Naive thymus-derived CD4-positive, alpha-beta T cell (primary cell): ENCODE measurements at regions not wholly inside any gene's neighbourhood (a gene's known extent, or its start where the extent isn't known, plus 50 kb on each side); places are given as distances from the start of the nearest gene placed in this dataset.

Experiments used
- ATAC-seq: fragments of 150-1000 bp; cut with Tn5 transposase; 2 replicates; pipeline ENCODE4 v1.10.0; 2021; ENCODE audit warnings: mild to moderate bottlenecking, moderate library complexity
- CTCF ChIA-PET: fragments of 350-600 bp; sonication (Branson Sonifier 250); formaldehyde crosslinking; loops from one replicate; lab custom pipeline; 2021; ENCODE audit warnings: antibody characterized with exemption; lab: Charles Lee
- POLR2A ChIA-PET: fragments of 350-600 bp; sonication (Branson Sonifier 250); formaldehyde crosslinking; loops from one replicate; lab custom pipeline; 2021; ENCODE audit warnings: antibody characterized with exemption, inconsistent platforms; lab: Charles Lee
- DNase-seq, 9 donors: peaks; one replicate each; pipeline versions ENCODE4 v3.0.0 to v3.0.0-alpha.2; 2020 to 2022; ENCODE audit warnings: mixed read lengths in 1 of 9
- H3K27ac ChIP-seq: one replicate; pipeline ENCODE4 v1.7.0; 2013; ENCODE audit warnings: mild to moderate bottlenecking, low read depth, low read length, moderate library complexity
- H3K27me3 ChIP-seq, 2 donors: one replicate each; pipeline ENCODE4 v1.7.0; 2013; ENCODE audit warnings: low read length in 2 of 2, mild to moderate bottlenecking in 2 of 2, moderate library complexity in 2 of 2; ENCODE audit not compliant: control insufficient read depth in 2 of 2, insufficient read depth in 2 of 2
- H3K36me3 ChIP-seq, 3 experiments: 1 replicate in 2 of 3; 2 replicates in 1 of 3; pipeline ENCODE4 v1.7.0; 2013; ENCODE audit warnings: low read length in 3 of 3, mild to moderate bottlenecking in 3 of 3, moderate library complexity in 1 of 3; ENCODE audit not compliant: insufficient read depth in 3 of 3, control insufficient read depth in 2 of 3
- H3K4me1 ChIP-seq, 2 donors: one replicate each; pipeline ENCODE4 v1.7.0; 2013; ENCODE audit warnings: low read length in 2 of 2, mild to moderate bottlenecking in 2 of 2, moderate library complexity in 1 of 2; ENCODE audit not compliant: control insufficient read depth in 2 of 2, insufficient read depth in 2 of 2
- H3K4me3 ChIP-seq: 2 replicates; pipeline ENCODE4 v1.7.0; 2013; ENCODE audit warnings: mild to moderate bottlenecking, low read length
- H3K9me3 ChIP-seq, 3 experiments: 1 replicate in 2 of 3; 2 replicates in 1 of 3; pipeline ENCODE4 v1.7.0; 2013; ENCODE audit warnings: low read length in 3 of 3; ENCODE audit not compliant: control insufficient read depth in 2 of 3
- H3K27ac Mint-ChIP-seq, 9 donors: one replicate each; pipeline ENCODE4 v1.8.0; 2020 to 2022; ENCODE audit warnings: mixed read lengths in 9 of 9, mild to moderate bottlenecking in 8 of 9, moderate library complexity in 5 of 9, inconsistent platforms in 2 of 9
- H3K27me3 Mint-ChIP-seq, 5 donors: one replicate each; pipeline ENCODE4 v1.8.0; 2021 to 2022; ENCODE audit warnings: mixed read lengths in 5 of 5, mild to moderate bottlenecking in 1 of 5
- H3K36me3 Mint-ChIP-seq, 5 donors: one replicate each; pipeline ENCODE4 v1.8.0; 2020 to 2022; ENCODE audit warnings: mixed read lengths in 5 of 5, mild to moderate bottlenecking in 3 of 5, inconsistent platforms in 1 of 5
- H3K4me1 Mint-ChIP-seq, 7 donors: one replicate each; pipeline ENCODE4 v1.8.0; 2020 to 2022; ENCODE audit warnings: mixed read lengths in 7 of 7, mild to moderate bottlenecking in 3 of 7, inconsistent platforms in 1 of 7
- H3K4me3 Mint-ChIP-seq, 10 donors: one replicate each; pipeline ENCODE4 v1.8.0; 2020 to 2022; ENCODE audit warnings: mild to moderate bottlenecking in 10 of 10, mixed read lengths in 10 of 10, moderate library complexity in 6 of 10, inconsistent platforms in 2 of 10
- H3K9me3 Mint-ChIP-seq, 11 donors: one replicate each; pipeline ENCODE4 v1.8.0; 2020 to 2022; ENCODE audit warnings: mixed read lengths in 11 of 11, mild to moderate bottlenecking in 4 of 11, inconsistent platforms in 1 of 11, moderate library complexity in 1 of 11
- intact Hi-C, 2 donors: fragments of 100-400 bp; cut with micrococcal nuclease; formaldehyde crosslinking; loops; one replicate each; pipeline ENCODE4 v1.15.1; 2023

DNA sequence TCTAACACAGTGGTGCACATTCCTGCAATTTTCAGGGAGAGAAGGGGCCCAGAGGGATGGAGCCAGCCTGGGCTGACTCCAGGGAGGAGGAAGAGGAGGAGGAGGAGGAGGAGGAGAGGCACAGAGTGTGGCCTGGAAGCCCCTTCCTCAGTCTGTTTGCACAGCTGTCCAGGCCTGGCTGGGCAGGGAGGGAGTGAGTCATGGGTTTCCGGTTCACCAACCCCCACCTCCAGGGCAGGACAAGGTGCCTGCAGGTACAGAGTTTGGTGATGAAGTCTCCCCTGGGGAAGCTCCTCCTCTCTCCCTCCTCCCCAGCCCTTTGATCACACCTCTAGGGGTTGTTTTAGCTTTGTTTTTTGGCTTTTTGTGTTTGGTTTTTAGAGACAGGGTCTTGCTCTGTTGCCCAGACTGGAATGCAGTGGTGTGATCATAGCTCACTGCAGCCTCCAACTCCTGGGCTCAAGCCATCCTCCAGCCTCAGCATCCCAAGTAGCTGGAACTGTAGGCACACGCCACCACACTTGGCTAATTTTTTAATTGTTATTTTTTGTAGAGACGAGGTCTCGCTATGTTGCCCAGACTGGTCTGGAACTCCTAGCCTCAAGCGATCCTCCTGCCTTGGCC lies 77.5 kb upstream of the CUX1 start:
- Histone ChIP-seq H3K4me1 (peaks cover 0 to 17% of the 10 kb centered on the region in 2 donors), H3K9me3 (no peaks in the 10 kb centered on the region), H3K36me3 (no peaks in the 10 kb centered on the region), H3K27ac (no peak overlapping the region), H3K27me3 (no peaks in the 10 kb centered on the region), H3K4me3 (no peak overlapping the region)
- H3K27ac Mint-ChIP-seq, result peak overlapping the region in 1 of 9 donors; percentile 2
- intact Hi-C loops, result loop anchor here (5.0 kb wide), 2 partner anchors 53 to 497 kb away; no protein-coding TSS in a partner anchor
- ChIA-PET POLR2A (no interaction called here), CTCF (no interaction called here)
- H3K4me1 Mint-ChIP-seq, result peaks cover 7 to 34% (median 18%) of the 10 kb centered on the region in 7 donors
- DNase-seq, result no peak
- ATAC-seq, result no peak
- no peaks in the 10 kb centered on the region for H3K27me3 Mint-ChIP-seq
- H3K36me3 Mint-ChIP-seq, result no peaks in the 10 kb centered on the region
- no peak overlapping the region for H3K4me3 Mint-ChIP-seq
- no peaks in the 10 kb centered on the region for H3K9me3 Mint-ChIP-seq

DNA sequence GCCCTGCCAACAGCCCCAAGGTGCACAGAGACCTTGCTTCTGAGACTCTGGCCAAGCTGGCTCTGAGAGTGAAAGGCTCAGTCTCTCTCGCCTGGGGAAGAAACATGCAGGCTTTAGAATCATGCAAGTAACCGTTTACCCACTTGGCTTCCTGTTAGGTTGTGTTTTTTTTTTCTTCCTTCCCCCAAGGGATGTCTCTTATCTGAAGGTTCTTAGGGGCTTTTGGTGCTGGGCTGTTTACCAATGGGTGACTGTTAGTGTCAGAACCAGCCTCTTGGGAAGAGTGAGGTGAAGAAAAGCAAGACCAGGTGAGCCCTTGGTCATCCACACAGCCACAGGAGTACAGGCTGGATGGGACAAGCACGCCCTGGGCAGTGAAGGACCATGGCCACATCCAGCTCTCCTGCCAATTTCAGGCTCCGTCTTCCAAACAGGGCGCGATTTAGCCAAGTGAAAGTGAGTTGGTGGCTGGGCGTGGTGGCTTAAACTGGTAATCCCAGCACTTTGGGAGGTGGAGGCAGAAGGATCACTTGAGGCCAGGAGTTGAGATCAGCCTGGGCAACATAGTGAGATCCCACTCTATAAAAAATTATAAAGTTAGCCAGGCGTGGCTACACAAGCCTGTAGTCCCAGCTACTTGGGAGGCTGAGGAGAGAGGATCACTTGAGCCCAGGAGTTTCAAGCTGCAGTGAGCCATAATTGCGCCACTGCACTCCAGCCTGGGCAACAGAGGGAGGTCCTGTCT lies 76.3 kb upstream of the CUX1 start:
- ATAC-seq (peak; percentile 36), DNase-seq (peak in 3 of 9 donors; percentile 11 to 21 (median 14))
- Mint-ChIP-seq H3K9me3 (no peaks in the 10 kb centered on the region), H3K36me3 (no peaks in the 10 kb centered on the region), H3K4me1 (peaks cover 7 to 39% (median 18%) of the 10 kb centered on the region in 7 donors), H3K27me3 (no peaks in the 10 kb centered on the region), H3K27ac (peak overlapping the region in 8 of 9 donors; percentile 39 to 90 (median 63)), H3K4me3 (peak overlapping the region; percentile 9 to 76 (median 46))
- H3K4me3 ChIP-seq, result no peak overlapping the region
- no peaks in the 10 kb centered on the region for H3K36me3 ChIP-seq
- no peaks in the 10 kb centered on the region for H3K27me3 ChIP-seq
- ChIA-PET POLR2A (interaction anchor here (1.0 kb wide), 1 partner anchor 546 kb away, joined by 3 read pairs; no protein-coding TSS in a partner anchor), CTCF (interaction anchor here (1.3 to 2.6 kb wide), 2 partner anchors 73 to 76 kb away, joined by 3 to 13 read pairs; partner anchors contain the start of gene CUX1)
- intact Hi-C loops, result loop anchor here (5.0 kb wide), 2 partner anchors 54 to 496 kb away; no protein-coding TSS in a partner anchor
- peaks cover 0 to 17% of the 10 kb centered on the region in 2 donors for H3K4me1 ChIP-seq
- no peaks in the 10 kb centered on the region for H3K9me3 ChIP-seq
- no peak overlapping the region for H3K27ac ChIP-seq

DNA sequence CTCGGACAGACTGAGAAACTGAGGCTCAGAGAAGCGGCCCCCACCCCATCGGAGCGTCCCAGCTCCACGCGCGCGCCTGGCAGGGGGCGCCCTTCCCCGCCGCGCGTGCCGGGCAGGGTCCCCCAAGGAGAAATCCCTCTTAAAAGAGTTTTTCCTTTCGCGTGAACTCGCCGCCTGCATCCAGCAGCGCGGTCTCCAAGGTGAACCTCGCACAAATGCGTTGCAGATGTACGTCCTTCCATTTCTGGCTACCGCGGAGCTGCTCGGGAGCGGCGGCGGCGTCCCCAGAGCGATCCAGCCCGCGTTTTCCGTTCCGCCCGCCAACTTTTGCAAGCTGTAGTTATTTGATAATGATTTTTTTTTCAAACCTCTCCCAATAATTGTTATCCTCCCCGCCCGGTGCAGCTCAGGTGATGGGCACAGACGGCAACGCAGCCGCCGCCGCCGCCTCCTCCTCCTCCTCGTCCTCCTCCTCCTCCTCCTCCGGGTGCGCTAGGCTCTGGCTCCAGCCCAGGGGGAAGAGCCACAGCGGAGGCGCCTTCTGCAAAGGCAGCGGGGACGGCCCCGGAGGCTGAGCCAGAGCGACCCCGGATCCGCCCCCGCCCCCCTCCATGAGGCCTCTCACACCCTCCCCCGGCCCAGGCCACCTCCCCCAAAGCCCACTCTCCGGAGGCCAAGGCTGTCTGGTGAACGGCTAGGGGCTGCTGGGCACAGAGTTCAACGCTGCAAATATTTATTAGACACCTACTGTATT lies 74.0 kb upstream of the CUX1 start:
- Histone ChIP-seq H3K36me3 (no peaks in the 10 kb centered on the region), H3K9me3 (no peaks in the 10 kb centered on the region), H3K27me3 (no peaks in the 10 kb centered on the region), H3K27ac (no peak overlapping the region), H3K4me1 (peaks cover 0 to 17% of the 10 kb centered on the region in 2 donors), H3K4me3 (peak overlapping the region; percentile 59)
- H3K4me3 Mint-ChIP-seq, result peak overlapping the region; percentile 76 to 91 (median 84)
- DNase-seq (peak; percentile 48 to 77 (median 68)), ATAC-seq (peak; percentile 82)
- POLR2A ChIA-PET, result interaction anchor here (0.9 to 1.7 kb wide), 4 partner anchors 62 to 113 kb away, joined by 3 to 8 read pairs (median 4); partner anchors contain the start of gene CUX1
- CTCF ChIA-PET, result interaction anchor here (0.6 to 2.6 kb wide), 9 partner anchors 61 to 161 kb away, joined by 3 to 13 read pairs (median 3); partner anchors contain the start of gene CUX1
- intact Hi-C loops, result loop anchor here (1.0 to 5.0 kb wide), 5 partner anchors 55 to 494 kb away; no protein-coding TSS in a partner anchor
- H3K9me3 Mint-ChIP-seq, result no peaks in the 10 kb centered on the region
- H3K4me1 Mint-ChIP-seq, result peaks cover 7 to 48% (median 22%) of the 10 kb centered on the region in 7 donors
- peak overlapping the region in 2 of 9 donors; percentile 28 to 73 for H3K27ac Mint-ChIP-seq
- H3K36me3 Mint-ChIP-seq, result no peaks in the 10 kb centered on the region
- H3K27me3 Mint-ChIP-seq, result no peaks in the 10 kb centered on the region

DNA sequence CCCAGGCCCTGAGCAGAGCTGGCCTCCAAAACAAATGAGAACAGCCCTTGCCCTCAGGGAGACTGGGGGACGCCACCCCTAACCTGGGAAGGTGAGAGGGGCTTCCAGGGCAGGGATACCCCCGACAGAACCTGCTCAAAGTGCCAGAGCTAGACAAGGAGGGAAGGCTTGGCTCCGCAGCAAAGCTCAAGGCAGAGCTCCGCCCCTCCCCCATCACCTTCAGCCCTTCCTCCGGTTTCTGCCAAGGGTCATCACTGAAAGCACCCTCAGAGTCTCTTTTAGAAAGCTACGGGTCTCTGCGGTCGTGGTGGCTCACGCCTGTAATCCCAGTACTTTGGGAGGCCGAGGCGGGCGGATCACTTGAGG lies 73.4 kb upstream of the CUX1 start:
- peak overlapping the region; percentile 59 for H3K4me3 ChIP-seq
- no peak overlapping the region for H3K27ac ChIP-seq
- Mint-ChIP-seq H3K4me1 (peaks cover 7 to 48% (median 22%) of the 10 kb centered on the region in 7 donors), H3K27ac (no peak overlapping the region), H3K9me3 (no peaks in the 10 kb centered on the region), H3K36me3 (no peaks in the 10 kb centered on the region), H3K27me3 (no peaks in the 10 kb centered on the region), H3K4me3 (peak overlapping the region; percentile 18 to 91 (median 83))
- no peaks in the 10 kb centered on the region for H3K27me3 ChIP-seq
- intact Hi-C loops, result loop anchor here (1.0 to 5.0 kb wide), 5 partner anchors 56 to 493 kb away; no protein-coding TSS in a partner anchor
- peaks cover 0 to 17% of the 10 kb centered on the region in 2 donors for H3K4me1 ChIP-seq
- no peaks in the 10 kb centered on the region for H3K9me3 ChIP-seq
- peak in 1 of 9 donors; percentile 2 for DNase-seq
- CTCF ChIA-PET, result interaction anchor here (0.6 to 2.6 kb wide), 9 partner anchors 61 to 115 kb away, joined by 3 to 13 read pairs (median 4); partner anchors contain the start of gene CUX1
- H3K36me3 ChIP-seq, result no peaks in the 10 kb centered on the region
- no peak for ATAC-seq
- POLR2A ChIA-PET, result interaction anchor here (0.9 to 1.7 kb wide), 3 partner anchors 61 to 73 kb away, joined by 4 to 8 read pairs (median 5); partner anchors contain the start of gene CUX1

DNA sequence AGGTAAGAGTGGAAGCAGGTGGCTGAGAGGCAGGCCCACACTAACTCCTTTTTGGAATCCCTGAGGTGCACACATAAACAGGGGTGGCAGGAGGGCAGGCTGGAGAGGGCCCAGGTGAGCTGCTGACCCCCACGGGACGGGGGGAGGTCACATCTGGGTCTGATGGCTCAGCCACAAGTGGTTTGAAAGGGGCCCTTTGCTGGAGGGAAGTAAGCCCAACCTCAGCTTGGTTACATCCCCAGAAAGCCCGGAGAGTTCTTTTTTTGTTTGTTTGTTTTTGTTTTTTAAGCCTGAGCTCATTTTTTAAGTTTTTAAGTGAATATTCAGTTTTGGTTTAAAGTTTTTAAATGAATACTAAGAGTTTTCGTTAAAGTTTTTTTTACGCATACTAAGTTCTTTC lies 72.8 kb upstream of the CUX1 start:
- H3K9me3 ChIP-seq, result no peaks in the 10 kb centered on the region
- no peaks in the 10 kb centered on the region for H3K27me3 ChIP-seq
- no peak overlapping the region for H3K27ac ChIP-seq
- DNase-seq (no peak), ATAC-seq (no peak)
- Mint-ChIP-seq H3K27me3 (peaks cover 0 to 3% (median 0%) of the 10 kb centered on the region in 5 donors), H3K4me3 (peak overlapping the region in 5 of 10 donors; percentile 82 to 91 (median 84)), H3K27ac (no peak overlapping the region), H3K4me1 (peaks cover 7 to 45% (median 21%) of the 10 kb centered on the region in 7 donors), H3K9me3 (no peaks in the 10 kb centered on the region), H3K36me3 (no peaks in the 10 kb centered on the region)
- H3K4me3 ChIP-seq, result no peak overlapping the region
- H3K4me1 ChIP-seq, result peaks cover 0 to 17% of the 10 kb centered on the region in 2 donors
- H3K36me3 ChIP-seq, result no peaks in the 10 kb centered on the region
- CTCF ChIA-PET, result interaction anchor here (0.6 to 2.1 kb wide), 4 partner anchors 64 to 115 kb away, joined by 4 to 9 read pairs (median 4); partner anchors contain the start of gene CUX1
- intact Hi-C loops, result loop anchor here (5.0 kb wide), 2 partner anchors 57 to 493 kb away; no protein-coding TSS in a partner anchor
- POLR2A ChIA-PET, result no interaction called here

DNA sequence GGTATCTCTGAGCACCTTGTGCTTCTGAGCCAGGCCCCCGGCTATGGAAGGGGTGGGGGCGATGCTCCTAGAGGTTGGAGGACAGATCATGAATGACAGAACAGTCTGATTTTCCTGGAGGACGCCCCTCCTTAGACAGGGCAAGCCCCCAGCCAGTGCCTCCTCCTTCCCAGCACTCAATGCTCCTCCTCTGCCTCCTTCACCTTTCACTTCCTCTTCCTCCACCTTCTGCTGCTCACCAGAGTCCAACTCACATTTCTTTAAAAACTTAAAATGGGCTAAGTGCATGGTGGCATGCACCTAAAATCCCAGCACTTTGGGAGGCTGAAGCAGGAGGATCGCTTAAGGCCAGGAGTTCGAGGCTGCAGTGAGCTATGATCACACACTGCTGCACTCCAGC lies 71.1 kb upstream of the CUX1 start:
- H3K9me3 Mint-ChIP-seq, result no peaks in the 10 kb centered on the region
- intact Hi-C loops, result no loop called here
- no peak overlapping the region for H3K27ac Mint-ChIP-seq
- peaks cover 0 to 10% of the 10 kb centered on the region in 2 donors for H3K4me1 ChIP-seq
- H3K27me3 Mint-ChIP-seq, result peaks cover 0 to 5% (median 0%) of the 10 kb centered on the region in 5 donors
- no peak for ATAC-seq
- no peak overlapping the region for H3K4me3 ChIP-seq
- POLR2A ChIA-PET, result no interaction called here
- H3K36me3 Mint-ChIP-seq, result no peaks in the 10 kb centered on the region
- DNase-seq, result no peak
- CTCF ChIA-PET, result interaction anchor here (0.8 kb wide), 1 partner anchor 63 kb away, joined by 3 read pairs; no protein-coding TSS in a partner anchor
- no peaks in the 10 kb centered on the region for H3K9me3 ChIP-seq
- H3K4me3 Mint-ChIP-seq, result no peak overlapping the region
- H3K27ac ChIP-seq, result no peak overlapping the region
- no peaks in the 10 kb centered on the region for H3K27me3 ChIP-seq
- H3K36me3 ChIP-seq, result no peaks in the 10 kb centered on the region
- peaks cover under 1 to 32% (median 10%) of the 10 kb centered on the region in 7 donors for H3K4me1 Mint-ChIP-seq
